SK-N-SH treated with all-trans-retinoic acid at 6 μM for 48 hours (cell line): ENCODE measurements at regions not wholly inside any gene's neighbourhood (a gene's known extent, or its start where the extent isn't known, plus 50 kb on each side); places are given as distances from the start of the nearest gene placed in this dataset.
"Not testable (repeated sequence)": the region's sequence is repeated elsewhere in the genome, so short reads cannot be mapped to it uniquely, and the experiment has no call there.

Experiments used
- ATAC-seq: fragments of 200-7000 bp; cut with Tn5 transposase; 3 replicates; pipeline ENCODE4 v1.9.1; 2020; ENCODE audit warnings: mild to moderate bottlenecking, moderate library complexity
- ARNTL ChIP-seq: fragments of 450-650 bp; formaldehyde crosslinking; IDR thresholded peaks from 2 replicates; pipeline ENCODE4 v1.5.0; 2020; ENCODE audit warnings: low read depth, mild to moderate bottlenecking, moderate library complexity, borderline replicate concordance
- BACH2 ChIP-seq: fragments of 250-450 bp; sonication (Bioruptor Pico); IDR thresholded peaks from 2 replicates; pipeline ENCODE4 v1.9.0; 2021; ENCODE audit warnings: mild to moderate bottlenecking, borderline replicate concordance
- CREB5 ChIP-seq: fragments of 250-450 bp; sonication (Bioruptor Pico); IDR thresholded peaks from 2 replicates; pipeline ENCODE4 v1.5.1; 2020; ENCODE audit warnings: low read depth, mild to moderate bottlenecking, moderate library complexity
- CSDC2 ChIP-seq: fragments of 250-450 bp; sonication (Bioruptor Pico); IDR thresholded peaks from 2 replicates; pipeline ENCODE4 v1.5.0; 2020; ENCODE audit warnings: mild to moderate bottlenecking, moderate library complexity
- ESRRG ChIP-seq: fragments of 250-450 bp; sonication (Bioruptor Pico); IDR thresholded peaks from 2 replicates; pipeline ENCODE4 v1.6.1; 2021; ENCODE audit warnings: mild to moderate bottlenecking
- GLIS3 ChIP-seq: fragments of 250-450 bp; sonication (Bioruptor Pico); IDR thresholded peaks from 2 replicates; pipeline ENCODE4 v1.5.0; 2020; ENCODE audit warnings: mild to moderate bottlenecking, moderate library complexity
- ISL1 ChIP-seq: fragments of 250-450 bp; sonication (Bioruptor Pico); IDR thresholded peaks from 2 replicates; pipeline ENCODE4 v2.1.2; 2022; ENCODE audit warnings: mild to moderate bottlenecking, moderate library complexity
- OSR1 ChIP-seq: fragments of 250-450 bp; sonication (Bioruptor Pico); IDR thresholded peaks from 2 replicates; pipeline ENCODE4 v1.8.0; 2022; ENCODE audit warnings: moderate library complexity, mild to moderate bottlenecking, inconsistent platforms
- PPARA ChIP-seq: fragments of 250-450 bp; sonication (Bioruptor Pico); IDR thresholded peaks from 2 replicates; pipeline ENCODE4 v1.5.0; 2020; ENCODE audit warnings: mild to moderate bottlenecking, borderline replicate concordance
- RARB ChIP-seq: fragments of 250-450 bp; sonication (Bioruptor Pico); IDR thresholded peaks from 2 replicates; pipeline ENCODE4 v1.8.0; 2021; ENCODE audit warnings: mild to moderate bottlenecking, moderate library complexity
- SNAI2 ChIP-seq: fragments of 250-450 bp; sonication (Bioruptor Pico); IDR thresholded peaks from 2 replicates; pipeline ENCODE4 v1.5.0; 2020; ENCODE audit warnings: mild to moderate bottlenecking, moderate library complexity
- TCF4 ChIP-seq: fragments of 250-450 bp; sonication (Bioruptor Pico); IDR thresholded peaks from 2 replicates; pipeline ENCODE4 v1.8.0; 2021; ENCODE audit warnings: mild to moderate bottlenecking, moderate library complexity, borderline replicate concordance
- TOX ChIP-seq: fragments of 250-450 bp; sonication (Bioruptor Pico); IDR thresholded peaks from 2 replicates; pipeline ENCODE4 v1.8.0; 2021; ENCODE audit warnings: mild to moderate bottlenecking, moderate library complexity, borderline replicate concordance
- TSHZ2 ChIP-seq: fragments of 250-450 bp; sonication (Bioruptor Pico); IDR thresholded peaks from 2 replicates; pipeline ENCODE4 v1.5.0; 2020; ENCODE audit warnings: mild to moderate bottlenecking, moderate library complexity
- ZC3H10 ChIP-seq: fragments of 250-450 bp; sonication (Bioruptor Pico); IDR thresholded peaks from 2 replicates; pipeline ENCODE4 v1.5.1; 2021; ENCODE audit warnings: mild to moderate bottlenecking, moderate library complexity
- ZFP3 ChIP-seq: fragments of 250-450 bp; sonication (Bioruptor Pico); IDR thresholded peaks from 2 replicates; pipeline ENCODE4 v1.5.0; 2020; ENCODE audit warnings: mild to moderate bottlenecking, moderate library complexity
- ZFP30 ChIP-seq: fragments of 450-650 bp; formaldehyde crosslinking; IDR thresholded peaks from 2 replicates; pipeline ENCODE4 v1.5.0; 2022; ENCODE audit warnings: mild to moderate bottlenecking, moderate library complexity
- ZNF565 ChIP-seq: fragments of 450-650 bp; formaldehyde crosslinking; conservative IDR thresholded peaks from 2 replicates; pipeline ENCODE4 v1.5.0; 2020; ENCODE audit warnings: low read depth, mild to moderate bottlenecking, moderate library complexity
- ZNF70 ChIP-seq: fragments of 450-650 bp; formaldehyde crosslinking; IDR thresholded peaks from 2 replicates; pipeline ENCODE4 v1.5.0; 2020; ENCODE audit warnings: mild to moderate bottlenecking, moderate library complexity
- ZNF8 ChIP-seq: fragments of 450-650 bp; formaldehyde crosslinking; IDR thresholded peaks from 2 replicates; pipeline ENCODE4 v1.5.0; 2020; ENCODE audit warnings: mild to moderate bottlenecking, moderate library complexity
- TF ChIP-seq, protein P1 (sequence below): fragments of 250-450 bp; sonication (Bioruptor Pico); IDR thresholded peaks from 2 replicates; pipeline ENCODE4 v1.8.0; 2021; ENCODE audit warnings: low read depth, mild to moderate bottlenecking, moderate library complexity, borderline replicate concordance
- TF ChIP-seq, protein P2 (sequence below): fragments of 250-450 bp; sonication (Bioruptor Pico); IDR thresholded peaks from 2 replicates; pipeline ENCODE4 v1.8.0; 2020; ENCODE audit warnings: mild to moderate bottlenecking, moderate library complexity, borderline replicate concordance

DNA sequence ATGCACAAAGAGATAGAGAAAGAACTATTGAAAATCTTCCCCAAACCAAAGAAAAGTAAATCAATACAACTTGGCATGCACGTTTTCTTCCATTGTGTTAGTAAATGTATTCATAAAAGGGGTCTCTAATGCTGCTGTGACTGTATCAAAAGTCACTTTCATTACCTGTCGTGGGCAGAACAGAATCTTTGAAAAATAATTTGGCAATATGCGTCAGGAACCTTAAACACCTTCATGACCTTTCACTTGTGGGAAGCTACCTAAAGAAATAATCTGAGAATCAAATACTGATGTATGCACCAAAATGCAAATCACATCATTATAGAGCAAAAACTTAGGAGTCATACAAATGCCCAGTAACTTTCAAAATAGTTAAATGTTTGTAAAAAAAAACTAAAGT, 105.3 kb downstream of the ARL4C start:
- no peak for TF ChIP-seq ESRRG (CRISPR knock-in tag)
- TF ChIP-seq SNAI2 (CRISPR knock-in tag), result no peak
- TF ChIP-seq, protein P1, sequence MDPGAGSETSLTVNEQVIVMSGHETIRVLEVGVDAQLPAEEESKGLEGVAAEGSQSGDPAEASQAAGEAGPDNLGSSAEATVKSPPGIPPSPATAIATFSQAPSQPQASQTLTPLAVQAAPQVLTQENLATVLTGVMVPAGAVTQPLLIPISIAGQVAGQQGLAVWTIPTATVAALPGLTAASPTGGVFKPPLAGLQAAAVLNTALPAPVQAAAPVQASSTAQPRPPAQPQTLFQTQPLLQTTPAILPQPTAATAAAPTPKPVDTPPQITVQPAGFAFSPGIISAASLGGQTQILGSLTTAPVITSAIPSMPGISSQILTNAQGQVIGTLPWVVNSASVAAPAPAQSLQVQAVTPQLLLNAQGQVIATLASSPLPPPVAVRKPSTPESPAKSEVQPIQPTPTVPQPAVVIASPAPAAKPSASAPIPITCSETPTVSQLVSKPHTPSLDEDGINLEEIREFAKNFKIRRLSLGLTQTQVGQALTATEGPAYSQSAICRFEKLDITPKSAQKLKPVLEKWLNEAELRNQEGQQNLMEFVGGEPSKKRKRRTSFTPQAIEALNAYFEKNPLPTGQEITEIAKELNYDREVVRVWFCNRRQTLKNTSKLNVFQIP (CRISPR knock-in tag), result no peak
- no peak for TF ChIP-seq BACH2
- TF ChIP-seq PPARA (CRISPR knock-in tag), result no peak
- TF ChIP-seq ARNTL (CRISPR knock-in tag), result no peak
- no peak for TF ChIP-seq CREB5 (CRISPR knock-in tag)
- TF ChIP-seq ISL1 (CRISPR knock-in tag), result no peak
- no peak for TF ChIP-seq OSR1 (CRISPR knock-in tag)
- TF ChIP-seq TOX (CRISPR knock-in tag), result no peak
- TF ChIP-seq, protein P2, sequence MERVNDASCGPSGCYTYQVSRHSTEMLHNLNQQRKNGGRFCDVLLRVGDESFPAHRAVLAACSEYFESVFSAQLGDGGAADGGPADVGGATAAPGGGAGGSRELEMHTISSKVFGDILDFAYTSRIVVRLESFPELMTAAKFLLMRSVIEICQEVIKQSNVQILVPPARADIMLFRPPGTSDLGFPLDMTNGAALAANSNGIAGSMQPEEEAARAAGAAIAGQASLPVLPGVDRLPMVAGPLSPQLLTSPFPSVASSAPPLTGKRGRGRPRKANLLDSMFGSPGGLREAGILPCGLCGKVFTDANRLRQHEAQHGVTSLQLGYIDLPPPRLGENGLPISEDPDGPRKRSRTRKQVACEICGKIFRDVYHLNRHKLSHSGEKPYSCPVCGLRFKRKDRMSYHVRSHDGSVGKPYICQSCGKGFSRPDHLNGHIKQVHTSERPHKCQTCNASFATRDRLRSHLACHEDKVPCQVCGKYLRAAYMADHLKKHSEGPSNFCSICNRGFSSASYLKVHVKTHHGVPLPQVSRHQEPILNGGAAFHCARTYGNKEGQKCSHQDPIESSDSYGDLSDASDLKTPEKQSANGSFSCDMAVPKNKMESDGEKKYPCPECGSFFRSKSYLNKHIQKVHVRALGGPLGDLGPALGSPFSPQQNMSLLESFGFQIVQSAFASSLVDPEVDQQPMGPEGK (CRISPR knock-in tag), result no peak
- no peak for TF ChIP-seq TCF4 (CRISPR knock-in tag)
- no peak for TF ChIP-seq RARB (CRISPR knock-in tag)
- TF ChIP-seq CSDC2 (CRISPR knock-in tag), result no peak
- TF ChIP-seq ZFP30 (CRISPR knock-in tag), result no peak
- ATAC-seq, result no peak

DNA sequence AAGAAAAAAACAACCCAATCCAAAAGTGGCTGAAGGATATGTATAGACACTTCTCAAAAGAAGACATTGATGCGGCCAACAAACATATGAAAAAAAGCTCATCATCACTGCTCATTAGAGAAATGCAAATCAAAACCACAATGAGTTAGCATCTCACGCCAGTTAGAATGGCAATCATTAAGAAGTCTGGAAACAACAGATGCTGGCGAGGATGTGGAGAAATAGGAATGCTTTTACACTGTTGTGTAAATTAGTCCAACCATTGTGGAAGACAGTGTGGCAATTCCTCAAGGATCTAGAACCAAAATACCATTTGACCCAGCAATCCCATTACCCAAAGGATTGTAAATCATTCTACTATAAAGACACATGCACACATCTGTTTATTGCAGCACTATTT, 107.2 kb downstream of the ARL4C start:
- not testable (repeated sequence) for ATAC-seq

DNA sequence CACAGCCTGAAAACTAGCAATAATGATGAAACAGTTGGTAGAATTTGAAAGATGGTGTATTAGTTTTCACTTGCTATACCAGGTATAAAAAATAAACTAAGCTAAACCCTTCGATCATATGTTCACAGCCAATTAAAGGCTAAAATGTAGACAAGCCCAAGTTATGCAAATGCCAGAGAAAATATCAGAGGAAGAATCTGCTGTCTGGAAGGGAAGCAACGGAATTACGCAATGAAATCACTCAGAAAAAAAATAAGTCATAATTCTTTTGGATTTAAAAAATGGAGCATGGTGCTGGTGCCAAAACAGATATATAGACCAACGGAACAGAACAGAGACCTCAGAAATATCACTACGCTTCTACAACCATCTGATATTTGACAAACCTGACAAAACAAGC, 108.3 kb downstream of the ARL4C start:
- no peak for ATAC-seq
- TF ChIP-seq ARNTL (CRISPR knock-in tag), result no peak
- no peak for TF ChIP-seq TOX (CRISPR knock-in tag)
- TF ChIP-seq, protein P2 (CRISPR knock-in tag), result no peak
- no peak for TF ChIP-seq ZNF565
- TF ChIP-seq CSDC2 (CRISPR knock-in tag), result no peak
- TF ChIP-seq OSR1 (CRISPR knock-in tag), result no peak
- TF ChIP-seq ZNF8, result no peak
- no peak for TF ChIP-seq ZFP3 (CRISPR knock-in tag)
- TF ChIP-seq TCF4 (CRISPR knock-in tag), result no peak
- TF ChIP-seq, protein P1 (CRISPR knock-in tag), result no peak
- TF ChIP-seq SNAI2 (CRISPR knock-in tag), result no peak
- TF ChIP-seq ZFP30 (CRISPR knock-in tag), result no peak
- no peak for TF ChIP-seq GLIS3 (CRISPR knock-in tag)
- TF ChIP-seq BACH2, result no peak
- no peak for TF ChIP-seq TSHZ2 (CRISPR knock-in tag)
- no peak for TF ChIP-seq ZNF70
- no peak for TF ChIP-seq ZC3H10 (CRISPR knock-in tag)
